Liver (tissue), 7 donors: ENCODE measurements at regions not wholly inside any gene's neighbourhood (a gene's known extent, or its start where the extent isn't known, plus 50 kb on each side); places are given as distances from the start of the nearest gene placed in this dataset.

ENCODE experiments used
- DNase-seq: peaks from one replicate; pipeline ENCODE4 v3.0.0-alpha.2; 2017; ENCODE audit warnings: low spot score
- H3K27ac ChIP-seq, 2 donors: one replicate each; pipeline ENCODE4 v1.7.0; 2013; ENCODE audit warnings: inconsistent platforms in 2 of 2, low read length in 2 of 2, control low read depth in 1 of 2, low read depth in 1 of 2, mild to moderate bottlenecking in 1 of 2
- H3K27me3 ChIP-seq, 4 donors: one replicate each; pipeline versions ENCODE4 v1.6.1 to v1.7.0; 2013; ENCODE audit warnings: low read length in 3 of 4, inconsistent platforms in 1 of 4, mild to moderate bottlenecking in 1 of 4, moderate library complexity in 1 of 4; ENCODE audit not compliant: control insufficient read depth in 4 of 4, insufficient read depth in 4 of 4
- H3K36me3 ChIP-seq, 4 donors: one replicate each; pipeline versions ENCODE4 v1.6.1 to v1.7.0; 2013; ENCODE audit warnings: low read length in 3 of 4, mild to moderate bottlenecking in 3 of 4, low read depth in 1 of 4, moderate library complexity in 1 of 4; ENCODE audit not compliant: control insufficient read depth in 4 of 4, insufficient read depth in 3 of 4
- H3K4me1 ChIP-seq, 4 donors: one replicate each; pipeline versions ENCODE4 v1.6.1 to v1.7.0; 2013; ENCODE audit warnings: low read length in 3 of 4, mild to moderate bottlenecking in 3 of 4, moderate library complexity in 1 of 4; ENCODE audit not compliant: control insufficient read depth in 4 of 4, insufficient read depth in 4 of 4
- H3K4me3 ChIP-seq, 3 donors: one replicate each; pipeline versions ENCODE4 v1.6.1 to v1.7.0; 2013; ENCODE audit warnings: low read length in 3 of 3, control low read depth in 1 of 3, low read depth in 1 of 3, mild to moderate bottlenecking in 1 of 3
- H3K9ac ChIP-seq, 2 donors: one replicate each; pipeline ENCODE4 v1.7.0; 2013; ENCODE audit warnings: low read length in 2 of 2, mild to moderate bottlenecking in 2 of 2, moderate library complexity in 2 of 2, control low read depth in 1 of 2, low read depth in 1 of 2
- H3K9me3 ChIP-seq, 4 donors: one replicate each; pipeline versions ENCODE4 v1.6.1 to v1.7.0; 2013; ENCODE audit warnings: low read length in 3 of 4; ENCODE audit not compliant: control insufficient read depth in 4 of 4
- FOXA1 ChIP-seq: IDR thresholded peaks from 2 replicates; pipeline ENCODE4 v1.6.1; 2016; ENCODE audit warnings: antibody characterized with exemption
- GABPA ChIP-seq, 2 donors: IDR thresholded peaks in 1 of 2; conservative IDR thresholded peaks in 1 of 2; 2 replicates each; pipeline ENCODE4 v1.6.1; 2016; ENCODE audit warnings: antibody characterized with exemption in 2 of 2, mild to moderate bottlenecking in 1 of 2, moderate library complexity in 1 of 2
- HNF4A ChIP-seq, 2 donors: conservative IDR thresholded peaks; 2 replicates each; pipeline ENCODE4 v1.6.1; 2016; ENCODE audit warnings: antibody characterized with exemption in 2 of 2, mild to moderate bottlenecking in 2 of 2
- HNF4G ChIP-seq: IDR thresholded peaks from 2 replicates; pipeline ENCODE4 v1.6.1; 2016; ENCODE audit warnings: antibody characterized with exemption
- JUND ChIP-seq, 2 donors: IDR thresholded peaks; 2 replicates each; pipeline ENCODE4 v1.6.1; 2016; ENCODE audit warnings: antibody characterized with exemption in 2 of 2
- NR2F2 ChIP-seq: IDR thresholded peaks from 2 replicates; pipeline ENCODE4 v1.6.1; 2016; ENCODE audit warnings: antibody characterized with exemption
- RXRA ChIP-seq, 2 donors: IDR thresholded peaks; 2 replicates each; pipeline ENCODE4 v1.6.1; 2017 to 2018; ENCODE audit warnings: antibody characterized with exemption in 2 of 2, mild to moderate bottlenecking in 1 of 2
- SP1 ChIP-seq: IDR thresholded peaks from 2 replicates; pipeline ENCODE4 v1.6.1; 2018; ENCODE audit warnings: antibody characterized with exemption, mild to moderate bottlenecking
- YY1 ChIP-seq: IDR thresholded peaks from 2 replicates; pipeline ENCODE4 v1.6.1; 2016; ENCODE audit warnings: antibody characterized with exemption, mild to moderate bottlenecking
- WGBS: extraction: QIAGEN DNeasy Blood & Tissue Kit; methylation state at CpG from one replicate; pipeline ENCODE4 v1.1.7; 2013; 5-methylcytosine and 5-hydroxymethylcytosine counted together
- TF ChIP-seq, protein P1 (sequence below): IDR thresholded peaks from 2 replicates; pipeline ENCODE4 v1.6.1; 2016; ENCODE audit warnings: antibody characterized with exemption
- TF ChIP-seq, protein P2 (sequence below): IDR thresholded peaks from 2 replicates; pipeline ENCODE4 v1.6.1; 2016; ENCODE audit warnings: antibody characterized with exemption
- donor health status: healthy.
- donor health status: healthy.
- donor health status: healthy.
- donor health status: healthy.

DNA sequence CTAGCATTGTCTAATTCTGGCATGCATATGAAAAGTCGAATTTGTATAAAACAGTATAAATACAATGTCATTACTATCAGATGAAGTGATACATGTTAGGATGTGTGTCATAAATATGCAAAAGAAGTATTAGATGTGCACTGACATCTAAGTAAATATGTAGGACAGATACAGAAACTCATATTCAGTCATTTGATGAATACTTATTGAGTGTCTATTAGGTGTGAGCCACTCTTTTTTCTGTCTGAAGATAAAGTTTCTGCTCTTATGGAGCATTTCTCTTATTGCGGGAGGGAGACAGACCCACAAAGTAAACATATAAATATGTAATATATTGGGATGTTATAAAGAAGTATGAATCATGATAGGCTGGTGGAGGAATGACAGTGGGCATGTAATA, 426.6 kb upstream of the B3GALT2 start:
- Histone ChIP-seq H3K4me3 (no peak overlapping the region), H3K27ac (no peak overlapping the region), H3K9ac (no peak overlapping the region), H3K4me1 (peaks cover 0 to 3% (median 0%) of the 10 kb centered on the region in 4 donors), H3K27me3 (no peaks in the 10 kb centered on the region), H3K9me3 (no peaks in the 10 kb centered on the region), H3K36me3 (no peaks in the 10 kb centered on the region)
- DNase-seq, result no peak
- WGBS, result 88% methylated on average over 2 of the region's 2 CpGs
- TF ChIP-seq, protein P1, sequence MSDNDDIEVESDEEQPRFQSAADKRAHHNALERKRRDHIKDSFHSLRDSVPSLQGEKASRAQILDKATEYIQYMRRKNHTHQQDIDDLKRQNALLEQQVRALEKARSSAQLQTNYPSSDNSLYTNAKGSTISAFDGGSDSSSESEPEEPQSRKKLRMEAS, result no peak
- TF ChIP-seq, protein P2, sequence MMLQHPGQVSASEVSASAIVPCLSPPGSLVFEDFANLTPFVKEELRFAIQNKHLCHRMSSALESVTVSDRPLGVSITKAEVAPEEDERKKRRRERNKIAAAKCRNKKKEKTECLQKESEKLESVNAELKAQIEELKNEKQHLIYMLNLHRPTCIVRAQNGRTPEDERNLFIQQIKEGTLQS, result no peak
- TF ChIP-seq YY1, result no peak
- no peak for TF ChIP-seq SP1
- TF ChIP-seq RXRA (IDR thresholded peaks at IDR 0.05), result no peak
- no peak for TF ChIP-seq GABPA (IDR thresholded peaks at IDR 0.05 in 1 of 2, conservative IDR thresholded peaks at IDR 0.05 in 1 of 2)

DNA sequence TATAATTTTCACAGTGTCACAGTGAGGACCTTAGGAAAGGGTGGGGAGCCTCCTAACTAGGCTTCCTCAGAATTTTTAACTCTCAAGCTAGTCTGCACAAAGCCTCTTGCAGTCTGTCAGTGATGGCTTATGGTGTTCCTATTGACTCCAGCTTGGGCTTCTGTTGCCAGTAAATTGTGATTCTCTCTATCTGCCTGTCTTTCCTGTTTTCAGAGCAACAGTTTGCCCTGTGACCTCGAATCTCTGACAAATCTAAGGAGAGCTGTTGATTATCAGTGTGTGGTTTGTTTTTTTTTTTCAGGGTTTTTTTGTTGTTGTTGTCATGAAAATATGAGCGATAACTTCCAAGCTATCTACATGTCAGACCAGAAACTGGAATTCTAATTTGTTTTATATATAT, 423.2 kb upstream of the B3GALT2 start:
- Histone ChIP-seq H3K4me3 (no peak overlapping the region), H3K27me3 (no peaks in the 10 kb centered on the region), H3K9ac (no peak overlapping the region), H3K4me1 (peaks cover 0 to 15% (median 3%) of the 10 kb centered on the region in 4 donors), H3K27ac (peak overlapping the region in 1 of 2 donors; percentile 69), H3K9me3 (no peaks in the 10 kb centered on the region), H3K36me3 (no peaks in the 10 kb centered on the region)
- peak in 1 of 2 donors; percentile 11 for TF ChIP-seq HNF4A (conservative IDR thresholded peaks at IDR 0.05)
- TF ChIP-seq NR2F2, result no peak
- 63% methylated on average over 2 of the region's 2 CpGs for WGBS
- DNase-seq, result no peak

DNA sequence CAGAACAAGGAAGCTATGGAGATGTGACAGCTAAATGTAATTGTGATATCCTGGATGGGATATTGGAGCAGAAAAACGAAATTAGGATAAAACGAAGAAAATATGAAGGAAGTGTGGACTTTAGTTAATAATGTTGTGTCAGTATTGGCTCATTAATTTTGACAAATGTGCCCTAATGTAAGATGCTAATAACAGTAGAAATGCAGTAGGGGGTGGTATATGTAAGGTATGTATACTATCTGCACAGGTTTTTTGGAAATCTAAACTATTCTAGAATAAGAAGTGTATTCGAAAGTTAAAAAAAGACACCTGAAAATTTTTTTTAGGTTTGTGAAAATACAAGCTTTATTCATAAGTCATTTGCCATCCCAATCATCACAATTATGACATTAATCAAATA, 421.4 kb upstream of the B3GALT2 start:
- H3K27me3 ChIP-seq, result no peaks in the 10 kb centered on the region
- no peak for TF ChIP-seq RXRA (IDR thresholded peaks at IDR 0.05)
- no peak for TF ChIP-seq GABPA (IDR thresholded peaks at IDR 0.05 in 1 of 2, conservative IDR thresholded peaks at IDR 0.05 in 1 of 2)
- no peak for TF ChIP-seq JUND (IDR thresholded peaks at IDR 0.05)
- TF ChIP-seq, protein P1, result no peak
- TF ChIP-seq, protein P2, result no peak
- H3K36me3 ChIP-seq, result no peaks in the 10 kb centered on the region
- H3K9ac ChIP-seq, result no peak overlapping the region
- H3K27ac ChIP-seq, result no peak overlapping the region
- H3K4me3 ChIP-seq, result no peak overlapping the region
- no peak for DNase-seq
- 92% methylated on average over 3 of the region's 3 CpGs for WGBS
- no peaks in the 10 kb centered on the region for H3K9me3 ChIP-seq
- H3K4me1 ChIP-seq, result peaks cover 0 to 23% (median 5%) of the 10 kb centered on the region in 4 donors

DNA sequence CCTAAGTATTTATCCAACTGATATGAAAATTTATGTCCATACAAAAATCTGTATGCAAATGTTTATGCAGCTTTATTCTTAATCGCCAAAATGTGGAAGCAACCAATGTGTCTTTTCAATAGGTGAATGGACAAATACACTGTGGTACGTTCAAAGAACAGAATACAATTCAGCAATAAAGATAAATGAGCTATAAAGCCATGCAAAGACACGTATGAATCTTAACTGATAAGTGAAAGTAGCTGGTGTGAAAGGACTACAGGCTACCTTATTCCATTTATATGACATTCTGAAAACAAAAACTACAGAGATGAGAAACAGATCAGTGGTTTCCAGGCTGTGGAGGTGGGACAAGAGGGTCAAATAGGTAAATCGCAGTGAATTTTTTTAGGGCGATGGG, 419.6 kb upstream of the B3GALT2 start:
- H3K27me3 ChIP-seq, result no peaks in the 10 kb centered on the region
- H3K36me3 ChIP-seq, result no peaks in the 10 kb centered on the region
- 93% methylated on average over 5 of the region's 5 CpGs for WGBS
- no peak overlapping the region for H3K9ac ChIP-seq
- no peak for DNase-seq
- no peaks in the 10 kb centered on the region for H3K9me3 ChIP-seq
- H3K27ac ChIP-seq, result no peak overlapping the region
- TF ChIP-seq NR2F2 (no peak), FOXA1 (no peak), RXRA (IDR thresholded peaks at IDR 0.05) (no peak), HNF4G (no peak)
- H3K4me3 ChIP-seq, result no peak overlapping the region
- H3K4me1 ChIP-seq, result peaks cover 0 to 28% (median 9%) of the 10 kb centered on the region in 4 donors
